ENCODE measurements at regions not wholly inside any gene's neighbourhood (a gene's known extent, or its start where the extent isn't known, plus 50 kb on each side); places are given as distances from the start of the nearest gene placed in this dataset.

DNA sequence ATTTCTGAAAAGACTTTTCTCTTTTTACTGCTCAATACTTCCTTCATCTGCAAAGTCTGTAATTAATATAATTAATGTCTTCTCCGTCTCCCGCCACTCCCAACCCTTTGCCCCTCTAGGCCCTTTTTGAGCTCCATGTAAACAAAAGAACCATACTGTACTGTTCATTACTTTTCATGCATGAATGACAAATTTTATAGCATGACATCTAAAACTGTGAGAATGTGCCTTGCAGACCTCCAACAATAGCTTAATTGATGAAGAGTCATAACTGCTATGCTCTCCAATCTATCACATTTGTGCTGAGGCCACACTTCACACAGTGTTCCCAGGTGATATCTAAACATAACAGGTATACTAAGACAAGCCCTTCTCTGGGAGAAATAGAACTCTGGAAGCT is 1122.7 kb upstream of the ATXN7L3B start:
- TF ChIP-seq, protein P1, sequence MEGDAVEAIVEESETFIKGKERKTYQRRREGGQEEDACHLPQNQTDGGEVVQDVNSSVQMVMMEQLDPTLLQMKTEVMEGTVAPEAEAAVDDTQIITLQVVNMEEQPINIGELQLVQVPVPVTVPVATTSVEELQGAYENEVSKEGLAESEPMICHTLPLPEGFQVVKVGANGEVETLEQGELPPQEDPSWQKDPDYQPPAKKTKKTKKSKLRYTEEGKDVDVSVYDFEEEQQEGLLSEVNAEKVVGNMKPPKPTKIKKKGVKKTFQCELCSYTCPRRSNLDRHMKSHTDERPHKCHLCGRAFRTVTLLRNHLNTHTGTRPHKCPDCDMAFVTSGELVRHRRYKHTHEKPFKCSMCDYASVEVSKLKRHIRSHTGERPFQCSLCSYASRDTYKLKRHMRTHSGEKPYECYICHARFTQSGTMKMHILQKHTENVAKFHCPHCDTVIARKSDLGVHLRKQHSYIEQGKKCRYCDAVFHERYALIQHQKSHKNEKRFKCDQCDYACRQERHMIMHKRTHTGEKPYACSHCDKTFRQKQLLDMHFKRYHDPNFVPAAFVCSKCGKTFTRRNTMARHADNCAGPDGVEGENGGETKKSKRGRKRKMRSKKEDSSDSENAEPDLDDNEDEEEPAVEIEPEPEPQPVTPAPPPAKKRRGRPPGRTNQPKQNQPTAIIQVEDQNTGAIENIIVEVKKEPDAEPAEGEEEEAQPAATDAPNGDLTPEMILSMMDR (IDR thresholded peaks at IDR 0.05), result no peak
- TF ChIP-seq EZH2 (IDR thresholded peaks at IDR 0.05; ENCODE audit: borderline replicate concordance, insufficient read depth, low read depth, low read length, poor library complexity, severe bottlenecking), result no peak

Data from B cell (primary cell).